Activated T-helper 1 cell treated with Interleukin-2 at 50 U/mL for 16 hours (primary cell): ENCODE measurements at regions not wholly inside any gene's neighbourhood (a gene's known extent, or its start where the extent isn't known, plus 50 kb on each side); places are given as distances from the start of the nearest gene placed in this dataset.
"Not testable (repeated sequence)": the region's sequence is repeated elsewhere in the genome, so short reads cannot be mapped to it uniquely, and the experiment has no call there.

Source experiments
- DNase-seq: peaks from one replicate; pipeline ENCODE4 v3.0.0-alpha.2; 2020; ENCODE audit warnings: low read depth

GRCh38 chr9:41273549-41274267, 84.6 kb upstream of the ZNG1F start:
- DNase-seq = peak; percentile 53

GRCh38 chr9:41272879-41273548, 83.9 kb upstream of the ZNG1F start:
- DNase-seq = peak; percentile 18

- not testable (repeated sequence) for DNase-seq
These were observed 81.9 kb upstream of the ZNG1F start for GRCh38 chr9:41270992-41271391.

GRCh38 chr9:41269471-41269870, 80.4 kb upstream of the ZNG1F start:
- not testable (repeated sequence) for DNase-seq

- not testable (repeated sequence) for DNase-seq
These were observed 79.9 kb upstream of the ZNG1F start for GRCh38 chr9:41269054-41269453.

- DNase-seq = not testable (repeated sequence)
These were observed 77.5 kb upstream of the ZNG1F start for GRCh38 chr9:41266602-41267001.

GRCh38 chr9:41266000-41266399, 76.9 kb upstream of the ZNG1F start:
- DNase-seq = not testable (repeated sequence)

- not testable (repeated sequence) for DNase-seq
These were observed 62.9 kb upstream of the ZNG1F start for GRCh38 chr9:41251973-41252372.

- not testable (repeated sequence) for DNase-seq
These were observed 62.0 kb upstream of the ZNG1F start for GRCh38 chr9:41251101-41251500.

- not testable (repeated sequence) for DNase-seq
These were observed 57.6 kb upstream of the ZNG1F start for GRCh38 chr9:41246702-41247101.
